SK-N-SH treated with all-trans-retinoic acid at 6 μM for 48 hours (cell line): ENCODE measurements at regions not wholly inside any gene's neighbourhood (a gene's known extent, or its start where the extent isn't known, plus 50 kb on each side); places are given as distances from the start of the nearest gene placed in this dataset.

Experiments used
- ATAC-seq: fragments of 200-7000 bp; cut with Tn5 transposase; 3 replicates; pipeline ENCODE4 v1.9.1; 2020; ENCODE audit warnings: mild to moderate bottlenecking, moderate library complexity
- ARNTL ChIP-seq: fragments of 450-650 bp; formaldehyde crosslinking; IDR thresholded peaks from 2 replicates; pipeline ENCODE4 v1.5.0; 2020; ENCODE audit warnings: low read depth, mild to moderate bottlenecking, moderate library complexity, borderline replicate concordance
- BACH2 ChIP-seq: fragments of 250-450 bp; sonication (Bioruptor Pico); IDR thresholded peaks from 2 replicates; pipeline ENCODE4 v1.9.0; 2021; ENCODE audit warnings: mild to moderate bottlenecking, borderline replicate concordance
- CSDC2 ChIP-seq: fragments of 250-450 bp; sonication (Bioruptor Pico); IDR thresholded peaks from 2 replicates; pipeline ENCODE4 v1.5.0; 2020; ENCODE audit warnings: mild to moderate bottlenecking, moderate library complexity
- CSRNP3 ChIP-seq: fragments of 250-450 bp; sonication (Bioruptor Pico); IDR thresholded peaks from 2 replicates; pipeline ENCODE4 v1.5.1; 2021; ENCODE audit warnings: mild to moderate bottlenecking, moderate library complexity
- ESRRG ChIP-seq: fragments of 250-450 bp; sonication (Bioruptor Pico); IDR thresholded peaks from 2 replicates; pipeline ENCODE4 v1.6.1; 2021; ENCODE audit warnings: mild to moderate bottlenecking
- GLIS3 ChIP-seq: fragments of 250-450 bp; sonication (Bioruptor Pico); IDR thresholded peaks from 2 replicates; pipeline ENCODE4 v1.5.0; 2020; ENCODE audit warnings: mild to moderate bottlenecking, moderate library complexity
- ISL1 ChIP-seq: fragments of 250-450 bp; sonication (Bioruptor Pico); IDR thresholded peaks from 2 replicates; pipeline ENCODE4 v2.1.2; 2022; ENCODE audit warnings: mild to moderate bottlenecking, moderate library complexity
- PPARA ChIP-seq: fragments of 250-450 bp; sonication (Bioruptor Pico); IDR thresholded peaks from 2 replicates; pipeline ENCODE4 v1.5.0; 2020; ENCODE audit warnings: mild to moderate bottlenecking, borderline replicate concordance
- RARB ChIP-seq: fragments of 250-450 bp; sonication (Bioruptor Pico); IDR thresholded peaks from 2 replicates; pipeline ENCODE4 v1.8.0; 2021; ENCODE audit warnings: mild to moderate bottlenecking, moderate library complexity
- SNAI2 ChIP-seq: fragments of 250-450 bp; sonication (Bioruptor Pico); IDR thresholded peaks from 2 replicates; pipeline ENCODE4 v1.5.0; 2020; ENCODE audit warnings: mild to moderate bottlenecking, moderate library complexity
- TCF4 ChIP-seq: fragments of 250-450 bp; sonication (Bioruptor Pico); IDR thresholded peaks from 2 replicates; pipeline ENCODE4 v1.8.0; 2021; ENCODE audit warnings: mild to moderate bottlenecking, moderate library complexity, borderline replicate concordance
- TOX ChIP-seq: fragments of 250-450 bp; sonication (Bioruptor Pico); IDR thresholded peaks from 2 replicates; pipeline ENCODE4 v1.8.0; 2021; ENCODE audit warnings: mild to moderate bottlenecking, moderate library complexity, borderline replicate concordance
- TSHZ2 ChIP-seq: fragments of 250-450 bp; sonication (Bioruptor Pico); IDR thresholded peaks from 2 replicates; pipeline ENCODE4 v1.5.0; 2020; ENCODE audit warnings: mild to moderate bottlenecking, moderate library complexity
- ZC3H10 ChIP-seq: fragments of 250-450 bp; sonication (Bioruptor Pico); IDR thresholded peaks from 2 replicates; pipeline ENCODE4 v1.5.1; 2021; ENCODE audit warnings: mild to moderate bottlenecking, moderate library complexity
- ZFP3 ChIP-seq: fragments of 250-450 bp; sonication (Bioruptor Pico); IDR thresholded peaks from 2 replicates; pipeline ENCODE4 v1.5.0; 2020; ENCODE audit warnings: mild to moderate bottlenecking, moderate library complexity
- ZNF565 ChIP-seq: fragments of 450-650 bp; formaldehyde crosslinking; conservative IDR thresholded peaks from 2 replicates; pipeline ENCODE4 v1.5.0; 2020; ENCODE audit warnings: low read depth, mild to moderate bottlenecking, moderate library complexity
- ZNF8 ChIP-seq: fragments of 450-650 bp; formaldehyde crosslinking; IDR thresholded peaks from 2 replicates; pipeline ENCODE4 v1.5.0; 2020; ENCODE audit warnings: mild to moderate bottlenecking, moderate library complexity
- TF ChIP-seq, protein P1 (sequence below): fragments of 250-450 bp; sonication (Bioruptor Pico); IDR thresholded peaks from 2 replicates; pipeline ENCODE4 v1.5.1; 2020; ENCODE audit warnings: low read depth, mild to moderate bottlenecking, moderate library complexity
- TF ChIP-seq, protein P2 (sequence below): fragments of 250-450 bp; sonication (Bioruptor Pico); IDR thresholded peaks from 2 replicates; pipeline ENCODE4 v1.8.0; 2021; ENCODE audit warnings: low read depth, mild to moderate bottlenecking, moderate library complexity, borderline replicate concordance

DNA sequence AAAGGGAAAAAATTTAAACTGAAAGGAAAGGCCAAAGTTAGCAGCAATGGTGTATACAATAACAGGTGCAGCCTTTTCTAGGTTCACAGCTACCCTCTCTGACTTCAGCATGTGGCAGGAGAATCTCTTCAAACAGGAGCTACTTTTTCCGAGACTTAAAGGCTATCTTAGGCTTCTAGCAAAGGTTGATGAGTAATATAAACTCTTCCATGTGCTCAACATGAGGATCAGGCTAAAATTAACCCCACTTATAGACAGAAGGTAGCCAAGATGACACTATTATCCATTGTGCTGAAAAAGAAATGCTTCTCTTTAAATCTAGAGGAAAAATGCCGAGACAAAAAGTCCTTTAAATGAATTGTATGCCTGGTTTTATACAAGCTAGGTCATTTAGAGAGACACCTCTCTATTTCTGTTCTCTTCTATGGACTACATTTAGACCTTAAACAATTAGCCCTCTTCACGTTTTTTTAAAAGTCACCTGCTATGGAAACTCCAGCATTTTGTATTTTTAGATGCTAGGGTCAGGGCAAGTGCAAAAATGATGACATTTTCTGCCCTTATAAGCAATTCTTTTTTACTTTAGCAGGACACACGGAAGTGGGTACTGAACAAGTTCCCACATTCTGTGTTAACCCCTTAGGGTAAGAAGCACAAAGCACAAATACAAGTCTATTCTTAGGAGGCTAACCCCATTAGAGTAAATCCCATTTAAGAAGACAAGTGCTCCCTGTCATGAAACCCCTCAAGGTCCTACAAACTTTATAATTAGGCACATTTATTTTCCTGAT lies 216.8 kb upstream of the CITED2 start:
- no peak for ATAC-seq
- no peak for TF ChIP-seq ISL1 (CRISPR knock-in tag)
- TF ChIP-seq ZFP3 = no peak
- no peak for TF ChIP-seq SNAI2 (CRISPR knock-in tag)
- TF ChIP-seq GLIS3 (CRISPR knock-in tag) = no peak
- TF ChIP-seq ZC3H10 (CRISPR knock-in tag) = no peak
- TF ChIP-seq TOX = no peak
- no peak for TF ChIP-seq CSDC2 (CRISPR knock-in tag)
- TF ChIP-seq TCF4 (CRISPR knock-in tag) = no peak
- no peak for TF ChIP-seq TSHZ2
- TF ChIP-seq RARB = no peak
- TF ChIP-seq ZNF565 (CRISPR knock-in tag) = no peak
- TF ChIP-seq, protein P1, sequence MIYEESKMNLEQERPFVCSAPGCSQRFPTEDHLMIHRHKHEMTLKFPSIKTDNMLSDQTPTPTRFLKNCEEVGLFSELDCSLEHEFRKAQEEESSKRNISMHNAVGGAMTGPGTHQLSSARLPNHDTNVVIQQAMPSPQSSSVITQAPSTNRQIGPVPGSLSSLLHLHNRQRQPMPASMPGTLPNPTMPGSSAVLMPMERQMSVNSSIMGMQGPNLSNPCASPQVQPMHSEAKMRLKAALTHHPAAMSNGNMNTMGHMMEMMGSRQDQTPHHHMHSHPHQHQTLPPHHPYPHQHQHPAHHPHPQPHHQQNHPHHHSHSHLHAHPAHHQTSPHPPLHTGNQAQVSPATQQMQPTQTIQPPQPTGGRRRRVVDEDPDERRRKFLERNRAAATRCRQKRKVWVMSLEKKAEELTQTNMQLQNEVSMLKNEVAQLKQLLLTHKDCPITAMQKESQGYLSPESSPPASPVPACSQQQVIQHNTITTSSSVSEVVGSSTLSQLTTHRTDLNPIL (CRISPR knock-in tag) = no peak
- no peak for TF ChIP-seq ARNTL (CRISPR knock-in tag)
- TF ChIP-seq CSRNP3 = no peak

DNA sequence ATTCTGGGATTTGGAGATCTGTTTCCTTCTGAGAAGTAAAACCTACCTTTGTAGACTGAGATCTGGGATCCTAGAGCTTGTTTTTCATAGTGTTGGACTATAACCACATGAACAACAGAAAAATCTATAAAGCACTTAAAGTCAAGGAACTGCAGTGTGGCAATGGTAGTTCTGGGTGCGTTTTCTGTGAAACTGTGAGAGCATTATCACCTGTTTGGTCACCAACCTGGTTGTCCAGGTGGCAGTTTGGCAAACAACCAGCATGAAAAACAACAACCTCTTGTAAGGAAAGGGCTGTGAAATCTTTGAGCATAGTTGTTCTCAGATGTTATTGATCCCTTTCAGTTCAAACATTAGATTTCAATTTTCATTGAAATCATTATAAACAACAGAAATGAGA lies 215.8 kb upstream of the CITED2 start:
- ATAC-seq = no peak
- TF ChIP-seq, protein P2, sequence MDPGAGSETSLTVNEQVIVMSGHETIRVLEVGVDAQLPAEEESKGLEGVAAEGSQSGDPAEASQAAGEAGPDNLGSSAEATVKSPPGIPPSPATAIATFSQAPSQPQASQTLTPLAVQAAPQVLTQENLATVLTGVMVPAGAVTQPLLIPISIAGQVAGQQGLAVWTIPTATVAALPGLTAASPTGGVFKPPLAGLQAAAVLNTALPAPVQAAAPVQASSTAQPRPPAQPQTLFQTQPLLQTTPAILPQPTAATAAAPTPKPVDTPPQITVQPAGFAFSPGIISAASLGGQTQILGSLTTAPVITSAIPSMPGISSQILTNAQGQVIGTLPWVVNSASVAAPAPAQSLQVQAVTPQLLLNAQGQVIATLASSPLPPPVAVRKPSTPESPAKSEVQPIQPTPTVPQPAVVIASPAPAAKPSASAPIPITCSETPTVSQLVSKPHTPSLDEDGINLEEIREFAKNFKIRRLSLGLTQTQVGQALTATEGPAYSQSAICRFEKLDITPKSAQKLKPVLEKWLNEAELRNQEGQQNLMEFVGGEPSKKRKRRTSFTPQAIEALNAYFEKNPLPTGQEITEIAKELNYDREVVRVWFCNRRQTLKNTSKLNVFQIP (CRISPR knock-in tag) = no peak
- TF ChIP-seq TCF4 (CRISPR knock-in tag) (no peak), ESRRG (CRISPR knock-in tag) (no peak), ZC3H10 (CRISPR knock-in tag) (no peak), ZNF8 (CRISPR knock-in tag) (no peak), CSRNP3 (no peak), PPARA (no peak), TSHZ2 (no peak), TOX (no peak), RARB (no peak), GLIS3 (CRISPR knock-in tag) (no peak), CSDC2 (CRISPR knock-in tag) (no peak), BACH2 (CRISPR knock-in tag) (no peak)
